Coronary artery (tissue), 2 donors: ENCODE measurements at regions not wholly inside any gene's neighbourhood (a gene's known extent, or its start where the extent isn't known, plus 50 kb on each side); places are given as distances from the start of the nearest gene placed in this dataset.

ENCODE experiments used
- DNase-seq: peaks from one replicate; pipeline ENCODE4 v3.0.0-alpha.2; 2017; ENCODE audit warnings: low spot score
- H3K27ac ChIP-seq, 2 donors: fragments of 200-600 bp; sonication (generic); one replicate each; pipeline ENCODE4 v1.5.1; 2016 to 2019
- H3K4me3 ChIP-seq: fragments of 200-600 bp; sonication (generic); 2 replicates; pipeline ENCODE4 v1.5.1; 2016; ENCODE audit warnings: mild to moderate bottlenecking, moderate library complexity
- TF ChIP-seq, protein P1 (sequence below): fragments of 200-600 bp; sonication (generic); IDR thresholded peaks from one replicate; pipeline ENCODE4 v1.5.1; 2019; ENCODE audit warnings: antibody characterized with exemption

- no peak overlapping the region for H3K4me3 ChIP-seq
- TF ChIP-seq, protein P1, sequence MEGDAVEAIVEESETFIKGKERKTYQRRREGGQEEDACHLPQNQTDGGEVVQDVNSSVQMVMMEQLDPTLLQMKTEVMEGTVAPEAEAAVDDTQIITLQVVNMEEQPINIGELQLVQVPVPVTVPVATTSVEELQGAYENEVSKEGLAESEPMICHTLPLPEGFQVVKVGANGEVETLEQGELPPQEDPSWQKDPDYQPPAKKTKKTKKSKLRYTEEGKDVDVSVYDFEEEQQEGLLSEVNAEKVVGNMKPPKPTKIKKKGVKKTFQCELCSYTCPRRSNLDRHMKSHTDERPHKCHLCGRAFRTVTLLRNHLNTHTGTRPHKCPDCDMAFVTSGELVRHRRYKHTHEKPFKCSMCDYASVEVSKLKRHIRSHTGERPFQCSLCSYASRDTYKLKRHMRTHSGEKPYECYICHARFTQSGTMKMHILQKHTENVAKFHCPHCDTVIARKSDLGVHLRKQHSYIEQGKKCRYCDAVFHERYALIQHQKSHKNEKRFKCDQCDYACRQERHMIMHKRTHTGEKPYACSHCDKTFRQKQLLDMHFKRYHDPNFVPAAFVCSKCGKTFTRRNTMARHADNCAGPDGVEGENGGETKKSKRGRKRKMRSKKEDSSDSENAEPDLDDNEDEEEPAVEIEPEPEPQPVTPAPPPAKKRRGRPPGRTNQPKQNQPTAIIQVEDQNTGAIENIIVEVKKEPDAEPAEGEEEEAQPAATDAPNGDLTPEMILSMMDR, result no peak
- no peak for DNase-seq
- H3K27ac ChIP-seq, result no peak overlapping the region
Measured at GRCh38 chr11:29914203-29914930, 102.5 kb downstream of the KCNA4 start.

DNA sequence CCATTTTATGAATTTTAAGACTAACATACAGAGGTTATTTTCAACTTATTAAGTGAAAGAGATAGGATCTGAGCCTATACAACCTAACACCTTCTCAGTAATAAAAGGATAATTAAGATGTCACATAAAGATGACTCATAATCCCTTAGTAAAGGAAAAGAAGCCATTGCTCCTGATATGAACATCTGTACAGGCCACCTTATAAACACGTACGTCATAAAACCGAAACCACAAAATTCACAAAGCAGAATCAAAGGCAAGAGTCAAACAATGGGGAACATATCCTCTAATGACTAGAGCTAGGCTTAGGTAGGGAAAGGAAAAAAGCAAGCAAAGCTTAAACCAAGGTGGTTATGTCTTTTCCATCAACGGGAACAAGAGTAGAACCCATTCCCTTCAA lies 103.5 kb downstream of the KCNA4 start:
- TF ChIP-seq, protein P1, result no peak
- no peak overlapping the region for H3K27ac ChIP-seq
- no peak for DNase-seq
- H3K4me3 ChIP-seq, result no peak overlapping the region

- TF ChIP-seq, protein P1, result no peak
- H3K4me3 ChIP-seq, result no peak overlapping the region
- no peak overlapping the region for H3K27ac ChIP-seq
- no peak for DNase-seq
Measured at GRCh38 chr11:29900382-29900781, 116.4 kb downstream of the KCNA4 start.

- TF ChIP-seq, protein P1, result no peak
- Histone ChIP-seq H3K27ac (no peak overlapping the region), H3K4me3 (no peak overlapping the region)
- DNase-seq, result no peak
Measured at GRCh38 chr11:29879560-29879959, 137.3 kb downstream of the KCNA4 start.

- DNase-seq, result no peak
- TF ChIP-seq, protein P1, result no peak
Measured at GRCh38 chr11:29876192-29876591, 140.6 kb downstream of the KCNA4 start.

DNA sequence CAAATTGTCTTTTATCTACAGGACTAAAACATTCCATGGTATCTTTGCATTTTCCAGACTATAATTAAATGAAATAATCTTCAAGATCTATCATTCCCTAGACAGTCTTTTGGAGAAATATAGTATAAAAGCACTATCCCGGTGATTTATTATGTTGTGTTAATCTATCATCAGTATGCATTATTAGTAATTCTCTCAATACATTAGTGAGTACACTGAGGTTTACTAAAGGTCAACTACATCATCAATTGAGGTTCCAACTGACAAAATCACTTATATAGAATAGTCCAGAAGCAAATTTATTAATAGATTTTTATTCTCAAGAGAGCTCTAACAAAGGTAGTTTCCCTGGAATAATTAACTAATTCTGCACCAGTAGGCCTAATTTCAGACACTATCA lies 169.6 kb downstream of the KCNA4 start:
- TF ChIP-seq, protein P1, result no peak
- Histone ChIP-seq H3K27ac (no peak overlapping the region), H3K4me3 (no peak overlapping the region)
- no peak for DNase-seq

More at GRCh38 chr11:29876192-29876591, 140.6 kb downstream of the KCNA4 start:
- Histone ChIP-seq H3K4me3 (no peak overlapping the region), H3K27ac (no peak overlapping the region)

GRCh38 chr11:29844701-29845379 lies 172.0 kb downstream of the KCNA4 start:
- H3K27ac ChIP-seq, result no peak overlapping the region
- TF ChIP-seq, protein P1, result no peak
- H3K4me3 ChIP-seq, result no peak overlapping the region
- no peak for DNase-seq
